CD14-positive monocyte (primary cell): ENCODE measurements at regions not wholly inside any gene's neighbourhood (a gene's known extent, or its start where the extent isn't known, plus 50 kb on each side); places are given as distances from the start of the nearest gene placed in this dataset.

ENCODE experiments used
- DNase-seq, 3 donors: peaks; one replicate each; pipeline ENCODE4 v3.0.0-alpha.2; 2011 to 2022
- H2AFZ ChIP-seq: 2 replicates; pipeline ENCODE4 v1.6.0; 2012; ENCODE audit warnings: mild to moderate bottlenecking, low read depth, low read length, inconsistent platforms; ENCODE audit not compliant: insufficient read depth, poor library complexity, severe bottlenecking
- H3K27ac ChIP-seq, 2 donors: 1 replicate in 1 of 2; 2 replicates in 1 of 2; pipeline ENCODE4 v1.5.1; 2012 to 2013; ENCODE audit warnings: low read length in 2 of 2, control low read depth in 1 of 2, inconsistent platforms in 1 of 2, low read depth in 1 of 2, mild to moderate bottlenecking in 1 of 2
- H3K27me3 ChIP-seq, 2 donors: one replicate each; pipeline versions ENCODE4 v1.6.0 to v1.6.1; 2011 to 2013; ENCODE audit warnings: low read length in 2 of 2; ENCODE audit not compliant: control insufficient read depth in 2 of 2, insufficient read depth in 2 of 2
- H3K36me3 ChIP-seq, 2 donors: replicated peaks in 1 of 2; 1 replicate in 1 of 2; 2 replicates in 1 of 2; pipeline versions ENCODE4 v1.5.1 to v1.6.1; 2012 to 2013; ENCODE audit warnings: low read length in 2 of 2, control low read depth in 1 of 2, inconsistent platforms in 1 of 2, mild to moderate bottlenecking in 1 of 2; ENCODE audit not compliant: insufficient read depth in 2 of 2, control insufficient read depth in 1 of 2
- H3K4me1 ChIP-seq, 2 donors: 1 replicate in 1 of 2; 2 replicates in 1 of 2; pipeline versions ENCODE4 v1.5.1 to v1.6.1; 2012 to 2013; ENCODE audit warnings: low read length in 2 of 2, control low read depth in 1 of 2, inconsistent platforms in 1 of 2, mild to moderate bottlenecking in 1 of 2, moderate library complexity in 1 of 2; ENCODE audit not compliant: insufficient read depth in 2 of 2, control insufficient read depth in 1 of 2
- H3K4me2 ChIP-seq: replicated peaks from 2 replicates; pipeline ENCODE3; 2012; ENCODE audit warnings: low read length, moderate library complexity, mild to moderate bottlenecking; ENCODE audit not compliant: poor library complexity, severe bottlenecking; ENCODE audit errors: extremely low read depth
- H3K4me3 ChIP-seq, 3 experiments: fragments of 200-600 bp in 1 of 3; sonication (generic) in 1 of 3; replicated peaks in 1 of 3; 1 replicate in 2 of 3; 2 replicates in 1 of 3; pipeline ENCODE4 v1.5.1; 2011 to 2013; ENCODE audit warnings: low read length in 3 of 3, mild to moderate bottlenecking in 3 of 3, control low read depth in 2 of 3, low read depth in 2 of 3, inconsistent platforms in 1 of 3, moderate library complexity in 1 of 3
- H3K79me2 ChIP-seq: 2 replicates; pipeline ENCODE4 v1.6.0; 2012; ENCODE audit warnings: mild to moderate bottlenecking, control low read depth, inconsistent platforms, low read length, moderate library complexity; ENCODE audit not compliant: insufficient read depth
- H3K9ac ChIP-seq: 2 replicates; pipeline ENCODE4 v1.6.0; 2017; ENCODE audit warnings: low read length, mild to moderate bottlenecking; ENCODE audit not compliant: insufficient read depth, poor library complexity, severe bottlenecking
- H3K9me3 ChIP-seq, 2 donors: replicated peaks in 1 of 2; 1 replicate in 1 of 2; 2 replicates in 1 of 2; pipeline versions ENCODE4 v1.5.1 to v1.6.1; 2012 to 2013; ENCODE audit warnings: low read length in 2 of 2, control low read depth in 1 of 2; ENCODE audit not compliant: control insufficient read depth in 1 of 2, insufficient read depth in 1 of 2
- H4K20me1 ChIP-seq: 2 replicates; pipeline ENCODE4 v1.6.0; 2012; ENCODE audit warnings: mild to moderate bottlenecking, low read length, control low read depth, moderate library complexity; ENCODE audit not compliant: insufficient read depth
- H3K27ac Mint-ChIP-seq, 7 donors: one replicate each; pipeline ENCODE4 v1.8.0; 2020; ENCODE audit warnings: mild to moderate bottlenecking in 7 of 7, mixed read lengths in 7 of 7, moderate library complexity in 6 of 7, inconsistent platforms in 2 of 7
- H3K27me3 Mint-ChIP-seq, 3 donors: one replicate each; pipeline ENCODE4 v1.8.0; 2021 to 2022; ENCODE audit warnings: low read depth in 3 of 3, mild to moderate bottlenecking in 3 of 3, mixed read lengths in 3 of 3, moderate library complexity in 3 of 3, inconsistent platforms in 1 of 3
- H3K36me3 Mint-ChIP-seq, 2 donors: one replicate each; pipeline ENCODE4 v1.8.0; 2020; ENCODE audit warnings: mixed read lengths in 2 of 2, inconsistent platforms in 1 of 2, mild to moderate bottlenecking in 1 of 2
- H3K4me1 Mint-ChIP-seq: one replicate; pipeline ENCODE4 v1.8.0; 2020; ENCODE audit warnings: mild to moderate bottlenecking, mixed read lengths
- H3K4me3 Mint-ChIP-seq, 2 donors: one replicate each; pipeline ENCODE4 v1.8.0; 2020; ENCODE audit warnings: mild to moderate bottlenecking in 2 of 2, mixed read lengths in 2 of 2, moderate library complexity in 1 of 2
- H3K9me3 Mint-ChIP-seq, 7 donors: one replicate each; pipeline ENCODE4 v1.8.0; 2020 to 2022; ENCODE audit warnings: mixed read lengths in 7 of 7, mild to moderate bottlenecking in 6 of 7, moderate library complexity in 6 of 7, inconsistent platforms in 2 of 7
- WGBS: methylation state at CpG from one replicate; pipeline ENCODE4 v1.1.5; 2013; ENCODE audit warnings: missing lambda C conversion rate; ENCODE audit not compliant: insufficient coverage; 5-methylcytosine and 5-hydroxymethylcytosine counted together
- intact Hi-C, 2 donors: fragments of 100-400 bp; cut with micrococcal nuclease; formaldehyde crosslinking; loops; one replicate each; pipeline versions ENCODE4 v1.15.0 to v1.15.1; 2023
- TF ChIP-seq, protein P1 (sequence below): fragments of 200-600 bp; IDR thresholded peaks from one replicate; pipeline ENCODE4 v1.8.0; 2022; ENCODE audit warnings: antibody characterized with exemption, mild to moderate bottlenecking

GRCh38 chr3:79896086-79896485 is 128.3 kb upstream of the ROBO1 start:
- peaks cover 0 to 2% (median 0%) of the 10 kb centered on the region in 3 donors for H3K27me3 Mint-ChIP-seq
- no peak overlapping the region for H2AFZ ChIP-seq
- no peaks in the 10 kb centered on the region for H3K79me2 ChIP-seq
- no peaks in the 10 kb centered on the region for H3K4me1 Mint-ChIP-seq
- no peaks in the 10 kb centered on the region for H3K9me3 ChIP-seq
- DNase-seq = no peak
- H3K27ac Mint-ChIP-seq = no peak overlapping the region
- H4K20me1 ChIP-seq = no peaks in the 10 kb centered on the region
- H3K27me3 ChIP-seq = no peaks in the 10 kb centered on the region
- intact Hi-C loops = no loop called here
- TF ChIP-seq, protein P1, sequence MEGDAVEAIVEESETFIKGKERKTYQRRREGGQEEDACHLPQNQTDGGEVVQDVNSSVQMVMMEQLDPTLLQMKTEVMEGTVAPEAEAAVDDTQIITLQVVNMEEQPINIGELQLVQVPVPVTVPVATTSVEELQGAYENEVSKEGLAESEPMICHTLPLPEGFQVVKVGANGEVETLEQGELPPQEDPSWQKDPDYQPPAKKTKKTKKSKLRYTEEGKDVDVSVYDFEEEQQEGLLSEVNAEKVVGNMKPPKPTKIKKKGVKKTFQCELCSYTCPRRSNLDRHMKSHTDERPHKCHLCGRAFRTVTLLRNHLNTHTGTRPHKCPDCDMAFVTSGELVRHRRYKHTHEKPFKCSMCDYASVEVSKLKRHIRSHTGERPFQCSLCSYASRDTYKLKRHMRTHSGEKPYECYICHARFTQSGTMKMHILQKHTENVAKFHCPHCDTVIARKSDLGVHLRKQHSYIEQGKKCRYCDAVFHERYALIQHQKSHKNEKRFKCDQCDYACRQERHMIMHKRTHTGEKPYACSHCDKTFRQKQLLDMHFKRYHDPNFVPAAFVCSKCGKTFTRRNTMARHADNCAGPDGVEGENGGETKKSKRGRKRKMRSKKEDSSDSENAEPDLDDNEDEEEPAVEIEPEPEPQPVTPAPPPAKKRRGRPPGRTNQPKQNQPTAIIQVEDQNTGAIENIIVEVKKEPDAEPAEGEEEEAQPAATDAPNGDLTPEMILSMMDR = no peak
- no CpG with 5 or more reads among the region's 1 CpG for WGBS
- H3K4me1 ChIP-seq = no peaks in the 10 kb centered on the region
- no peak overlapping the region for H3K4me3 Mint-ChIP-seq
- H3K36me3 Mint-ChIP-seq = no peaks in the 10 kb centered on the region
- no peaks in the 10 kb centered on the region for H3K9me3 Mint-ChIP-seq
- H3K9ac ChIP-seq = no peak overlapping the region
- H3K4me3 ChIP-seq = no peak overlapping the region
- H3K36me3 ChIP-seq = no peaks in the 10 kb centered on the region
- H3K4me2 ChIP-seq = no peak overlapping the region
- no peak overlapping the region for H3K27ac ChIP-seq

DNA sequence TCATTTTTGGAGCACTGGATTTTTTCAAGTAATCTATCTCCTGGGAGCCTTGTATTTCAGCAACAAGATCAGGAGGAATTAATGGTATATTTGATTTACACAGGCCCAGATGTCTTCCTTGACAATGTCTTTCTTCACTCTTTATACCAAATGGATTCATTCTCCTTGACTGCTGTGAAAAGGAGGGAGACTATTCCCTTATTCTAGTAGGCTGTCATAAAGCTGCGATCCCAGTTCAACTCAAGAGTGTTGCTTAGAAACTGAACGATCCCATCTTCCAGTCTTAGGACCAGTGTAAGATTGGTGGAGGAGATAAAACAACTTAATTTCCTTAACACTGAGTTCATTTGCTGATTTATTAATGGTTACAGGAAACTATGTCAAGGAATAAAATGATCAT is 119.4 kb upstream of the ROBO1 start:
- Histone ChIP-seq H4K20me1 (no peaks in the 10 kb centered on the region), H3K4me3 (no peak overlapping the region), H3K27me3 (no peaks in the 10 kb centered on the region), H3K79me2 (no peaks in the 10 kb centered on the region), H3K4me1 (no peaks in the 10 kb centered on the region), H2AFZ (no peak overlapping the region), H3K4me2 (no peak overlapping the region), H3K27ac (no peak overlapping the region), H3K9me3 (peaks cover 0 to 4% of the 10 kb centered on the region in 2 donors), H3K36me3 (no peaks in the 10 kb centered on the region), H3K9ac (no peak overlapping the region)
- peaks cover 0 to 7% (median 0%) of the 10 kb centered on the region in 7 donors for H3K9me3 Mint-ChIP-seq
- no peak for DNase-seq
- no peak overlapping the region for H3K4me3 Mint-ChIP-seq
- WGBS = no CpG with 5 or more reads among the region's 2 CpGs
- no peaks in the 10 kb centered on the region for H3K4me1 Mint-ChIP-seq
- no peak overlapping the region for H3K27ac Mint-ChIP-seq
- H3K27me3 Mint-ChIP-seq = no peaks in the 10 kb centered on the region
- TF ChIP-seq, protein P1 = no peak
- intact Hi-C loops = no loop called here
- no peaks in the 10 kb centered on the region for H3K36me3 Mint-ChIP-seq
